Neural cell (in vitro differentiated cells): ENCODE measurements at regions not wholly inside any gene's neighbourhood (a gene's known extent, or its start where the extent isn't known, plus 50 kb on each side); places are given as distances from the start of the nearest gene placed in this dataset.

Source experiments
- H2AFZ ChIP-seq: fragments of 200-600, 300-800 bp; sonication (generic), shearing (Covaris generic); 2 replicates; pipeline ENCODE4 v1.6.0; 2014; ENCODE audit warnings: low read depth, mild to moderate bottlenecking, antibody characterized with exemption, low read length, moderate library complexity
- H3F3A ChIP-seq: fragments of 200-600 bp; shearing (Covaris generic); 2 replicates; pipeline ENCODE4 v1.6.1; 2016; ENCODE audit warnings: mild to moderate bottlenecking, moderate library complexity, mixed read lengths, antibody characterized with exemption, low read length; ENCODE audit not compliant: insufficient read depth, poor library complexity, severe bottlenecking
- H3K27ac ChIP-seq: fragments of 200-600, 300-800 bp; sonication (generic), shearing (Covaris generic); 2 replicates; pipeline ENCODE4 v1.5.1; 2014; ENCODE audit warnings: mild to moderate bottlenecking, low read length, moderate library complexity
- H3K27me3 ChIP-seq: fragments of 300-800, 200-600 bp; sonication (generic), shearing (Covaris generic); 2 replicates; pipeline ENCODE4 v1.6.0; 2014; ENCODE audit warnings: mild to moderate bottlenecking, low read depth, low read length, moderate library complexity; ENCODE audit not compliant: insufficient read depth
- H3K36me3 ChIP-seq: fragments of 300-800, 200-600 bp; sonication (generic), shearing (Covaris generic); 2 replicates; pipeline ENCODE4 v1.5.1; 2014; ENCODE audit warnings: mild to moderate bottlenecking, antibody characterized with exemption, low read length, moderate library complexity; ENCODE audit not compliant: insufficient read depth
- H3K4me2 ChIP-seq: fragments of 300-800, 200-600 bp; sonication (generic), shearing (Covaris generic); 2 replicates; pipeline ENCODE4 v1.6.0; 2014; ENCODE audit warnings: mild to moderate bottlenecking, low read length
- H3K4me3 ChIP-seq: fragments of 300-800, 200-600 bp; sonication (generic), shearing (Covaris generic); 2 replicates; pipeline ENCODE4 v1.5.1; 2014; ENCODE audit warnings: mild to moderate bottlenecking, low read length, moderate library complexity
- H3K79me2 ChIP-seq: fragments of 200-600 bp; shearing (Covaris generic); replicated peaks from 2 replicates; pipeline ENCODE4 v1.6.0; 2014; ENCODE audit warnings: mild to moderate bottlenecking, low read length, moderate library complexity; ENCODE audit not compliant: insufficient read depth
- H3K9ac ChIP-seq: fragments of 300-800, 200-600 bp; sonication (generic), shearing (Covaris generic); 2 replicates; pipeline ENCODE4 v1.6.1; 2016; ENCODE audit warnings: mild to moderate bottlenecking, low read length, mixed read lengths
- H3K9me2 ChIP-seq: fragments of 200-600 bp; shearing (Covaris generic); 2 replicates; pipeline ENCODE4 v1.6.1; 2016; ENCODE audit warnings: mild to moderate bottlenecking, low read length, mixed read lengths; ENCODE audit not compliant: insufficient read depth
- H3K9me3 ChIP-seq: fragments of 200-600, 300-800 bp; sonication (generic), shearing (Covaris generic); 2 replicates; pipeline ENCODE4 v1.6.1; 2016; ENCODE audit warnings: mild to moderate bottlenecking, mixed run types, low read length, moderate library complexity, mixed read lengths
- H4K20me1 ChIP-seq: fragments of 200-600 bp; shearing (Covaris generic); 2 replicates; pipeline ENCODE4 v1.6.1; 2016; ENCODE audit warnings: mild to moderate bottlenecking, mixed run types; ENCODE audit not compliant: insufficient read depth
- EP300 ChIP-seq: fragments of 450-650 bp; conservative IDR thresholded peaks from 2 replicates; pipeline ENCODE4 v1.6.1; 2014; ENCODE audit warnings: antibody characterized with exemption, mild to moderate bottlenecking, moderate library complexity; ENCODE audit not compliant: poor library complexity, severe bottlenecking
- EZH2 ChIP-seq: fragments of 200-600, 300-800 bp; shearing (Covaris generic), sonication (generic); IDR thresholded peaks from 2 replicates; pipeline ENCODE4 v1.6.1; 2014; ENCODE audit warnings: antibody characterized with exemption, low read length, borderline replicate concordance, mild to moderate bottlenecking; ENCODE audit not compliant: insufficient read depth, poor library complexity, severe bottlenecking
- MXI1 ChIP-seq: fragments of 450-650 bp; conservative IDR thresholded peaks from 2 replicates; pipeline ENCODE4 v1.6.1; 2014; ENCODE audit warnings: antibody characterized with exemption, mild to moderate bottlenecking; ENCODE audit not compliant: poor library complexity, severe bottlenecking
- POLR2AphosphoS5 ChIP-seq: IDR thresholded peaks from 2 replicates; pipeline ENCODE4 v1.6.1; 2012
- RAD21 ChIP-seq: fragments of 450-650 bp; conservative IDR thresholded peaks from 2 replicates; pipeline ENCODE4 v1.6.1; 2014; ENCODE audit warnings: antibody characterized with exemption, mild to moderate bottlenecking, moderate library complexity
- SMC3 ChIP-seq: fragments of 450-650 bp; conservative IDR thresholded peaks from 2 replicates; pipeline ENCODE4 v1.6.1; 2014; ENCODE audit warnings: antibody characterized with exemption, mild to moderate bottlenecking, moderate library complexity; ENCODE audit not compliant: poor library complexity
- TAF1 ChIP-seq: IDR thresholded peaks from 2 replicates; pipeline ENCODE4 v1.6.1; 2012; ENCODE audit warnings: low read depth
- TF ChIP-seq, protein P1 (sequence below): fragments of 450-650 bp; IDR thresholded peaks from 2 replicates; pipeline ENCODE4 v1.5.1; 2014; ENCODE audit warnings: antibody characterized with exemption, mild to moderate bottlenecking, moderate library complexity; ENCODE audit not compliant: poor library complexity, severe bottlenecking
- TF ChIP-seq, protein P2 (sequence below): IDR thresholded peaks from 2 replicates; pipeline ENCODE4 v1.6.1; 2012; ENCODE audit warnings: borderline replicate concordance

DNA sequence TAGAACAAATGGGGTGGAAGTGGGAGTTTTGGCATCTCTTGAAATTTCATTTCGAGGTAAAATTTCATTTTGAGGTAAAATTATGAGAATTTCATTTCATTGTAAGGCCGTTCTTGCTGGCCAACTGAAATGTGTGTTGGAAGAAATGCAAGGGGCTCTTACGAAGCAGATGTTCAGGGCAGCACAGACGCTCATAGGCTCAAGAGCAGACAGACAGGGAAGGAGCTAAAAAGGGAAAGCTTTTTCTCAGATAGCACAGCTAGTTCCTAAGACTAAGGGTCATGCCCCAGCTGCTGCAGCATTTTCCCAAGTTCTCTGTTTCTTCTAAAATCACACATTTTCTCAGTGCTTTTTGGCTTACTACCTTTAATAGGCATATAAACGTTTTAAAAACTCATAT lies 65.1 kb upstream of the SFMBT2 start:
- no peaks in the 10 kb centered on the region for H3K27me3 ChIP-seq
- H3K4me2 ChIP-seq, result no peak overlapping the region
- no peak overlapping the region for H3K4me3 ChIP-seq
- H3K79me2 ChIP-seq, result no peaks in the 10 kb centered on the region
- no peak overlapping the region for H3K27ac ChIP-seq
- H3K9ac ChIP-seq, result no peak overlapping the region
- no peaks in the 10 kb centered on the region for H3F3A ChIP-seq
- no peaks in the 10 kb centered on the region for H3K36me3 ChIP-seq
- no peaks in the 10 kb centered on the region for H3K9me2 ChIP-seq
- TF ChIP-seq, protein P1, sequence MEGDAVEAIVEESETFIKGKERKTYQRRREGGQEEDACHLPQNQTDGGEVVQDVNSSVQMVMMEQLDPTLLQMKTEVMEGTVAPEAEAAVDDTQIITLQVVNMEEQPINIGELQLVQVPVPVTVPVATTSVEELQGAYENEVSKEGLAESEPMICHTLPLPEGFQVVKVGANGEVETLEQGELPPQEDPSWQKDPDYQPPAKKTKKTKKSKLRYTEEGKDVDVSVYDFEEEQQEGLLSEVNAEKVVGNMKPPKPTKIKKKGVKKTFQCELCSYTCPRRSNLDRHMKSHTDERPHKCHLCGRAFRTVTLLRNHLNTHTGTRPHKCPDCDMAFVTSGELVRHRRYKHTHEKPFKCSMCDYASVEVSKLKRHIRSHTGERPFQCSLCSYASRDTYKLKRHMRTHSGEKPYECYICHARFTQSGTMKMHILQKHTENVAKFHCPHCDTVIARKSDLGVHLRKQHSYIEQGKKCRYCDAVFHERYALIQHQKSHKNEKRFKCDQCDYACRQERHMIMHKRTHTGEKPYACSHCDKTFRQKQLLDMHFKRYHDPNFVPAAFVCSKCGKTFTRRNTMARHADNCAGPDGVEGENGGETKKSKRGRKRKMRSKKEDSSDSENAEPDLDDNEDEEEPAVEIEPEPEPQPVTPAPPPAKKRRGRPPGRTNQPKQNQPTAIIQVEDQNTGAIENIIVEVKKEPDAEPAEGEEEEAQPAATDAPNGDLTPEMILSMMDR, result no peak
- no peaks in the 10 kb centered on the region for H3K9me3 ChIP-seq
- H2AFZ ChIP-seq, result no peak overlapping the region
- no peaks in the 10 kb centered on the region for H4K20me1 ChIP-seq

DNA sequence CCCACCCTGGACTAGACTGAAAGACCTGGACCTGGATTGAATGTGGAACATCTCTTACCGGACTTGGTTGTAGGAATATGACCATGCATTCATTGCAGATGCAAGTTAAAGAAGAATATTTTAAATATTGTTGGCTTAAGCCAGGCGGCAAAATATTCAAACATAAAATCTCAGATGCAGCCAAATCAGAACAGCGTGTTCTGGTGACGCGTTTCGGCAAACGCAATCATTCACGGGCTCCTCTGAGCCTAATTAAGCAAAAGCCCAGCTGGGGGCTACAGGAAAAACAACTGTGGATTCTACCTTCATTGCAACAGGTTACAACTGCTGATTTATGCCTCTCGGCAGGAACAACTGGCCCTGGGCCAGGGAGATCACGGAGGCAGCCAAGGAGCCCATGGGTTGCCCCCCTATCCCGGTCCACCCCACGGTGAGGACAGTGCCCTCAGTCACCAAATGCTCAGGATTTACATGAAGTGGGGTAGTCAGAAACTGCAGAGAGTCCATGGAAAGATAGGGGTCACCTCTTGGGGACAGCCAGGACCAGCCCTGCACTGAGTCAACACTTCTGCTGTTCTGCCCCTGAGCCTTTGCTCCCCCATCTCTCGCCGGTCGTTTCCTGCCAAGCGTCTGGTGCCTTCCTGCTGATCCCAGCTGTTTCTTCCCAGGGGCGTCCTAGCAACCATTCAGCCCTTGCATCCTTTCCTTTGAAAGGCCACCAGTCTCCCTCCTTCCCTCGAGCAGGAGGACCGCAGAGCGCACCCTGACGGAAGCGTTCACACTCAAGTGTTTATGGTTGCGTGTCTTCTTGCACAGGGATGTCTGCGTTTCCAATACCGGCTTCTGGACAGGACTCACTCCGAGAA lies 64.4 kb upstream of the SFMBT2 start:
- no peak overlapping the region for H3K9ac ChIP-seq
- H3K4me2 ChIP-seq, result no peak overlapping the region
- no peaks in the 10 kb centered on the region for H3F3A ChIP-seq
- H3K9me3 ChIP-seq, result no peaks in the 10 kb centered on the region
- TF ChIP-seq, protein P2, sequence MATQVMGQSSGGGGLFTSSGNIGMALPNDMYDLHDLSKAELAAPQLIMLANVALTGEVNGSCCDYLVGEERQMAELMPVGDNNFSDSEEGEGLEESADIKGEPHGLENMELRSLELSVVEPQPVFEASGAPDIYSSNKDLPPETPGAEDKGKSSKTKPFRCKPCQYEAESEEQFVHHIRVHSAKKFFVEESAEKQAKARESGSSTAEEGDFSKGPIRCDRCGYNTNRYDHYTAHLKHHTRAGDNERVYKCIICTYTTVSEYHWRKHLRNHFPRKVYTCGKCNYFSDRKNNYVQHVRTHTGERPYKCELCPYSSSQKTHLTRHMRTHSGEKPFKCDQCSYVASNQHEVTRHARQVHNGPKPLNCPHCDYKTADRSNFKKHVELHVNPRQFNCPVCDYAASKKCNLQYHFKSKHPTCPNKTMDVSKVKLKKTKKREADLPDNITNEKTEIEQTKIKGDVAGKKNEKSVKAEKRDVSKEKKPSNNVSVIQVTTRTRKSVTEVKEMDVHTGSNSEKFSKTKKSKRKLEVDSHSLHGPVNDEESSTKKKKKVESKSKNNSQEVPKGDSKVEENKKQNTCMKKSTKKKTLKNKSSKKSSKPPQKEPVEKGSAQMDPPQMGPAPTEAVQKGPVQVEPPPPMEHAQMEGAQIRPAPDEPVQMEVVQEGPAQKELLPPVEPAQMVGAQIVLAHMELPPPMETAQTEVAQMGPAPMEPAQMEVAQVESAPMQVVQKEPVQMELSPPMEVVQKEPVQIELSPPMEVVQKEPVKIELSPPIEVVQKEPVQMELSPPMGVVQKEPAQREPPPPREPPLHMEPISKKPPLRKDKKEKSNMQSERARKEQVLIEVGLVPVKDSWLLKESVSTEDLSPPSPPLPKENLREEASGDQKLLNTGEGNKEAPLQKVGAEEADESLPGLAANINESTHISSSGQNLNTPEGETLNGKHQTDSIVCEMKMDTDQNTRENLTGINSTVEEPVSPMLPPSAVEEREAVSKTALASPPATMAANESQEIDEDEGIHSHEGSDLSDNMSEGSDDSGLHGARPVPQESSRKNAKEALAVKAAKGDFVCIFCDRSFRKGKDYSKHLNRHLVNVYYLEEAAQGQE, result no peak
- TF ChIP-seq EP300 (no peak), POLR2AphosphoS5 (no peak), RAD21 (no peak), SMC3 (no peak), TAF1 (no peak), EZH2 (no peak), MXI1 (no peak)
- TF ChIP-seq, protein P1, result no peak
- H4K20me1 ChIP-seq, result no peaks in the 10 kb centered on the region
- H2AFZ ChIP-seq, result no peak overlapping the region
- H3K36me3 ChIP-seq, result no peaks in the 10 kb centered on the region
- H3K79me2 ChIP-seq, result no peaks in the 10 kb centered on the region
- H3K27ac ChIP-seq, result no peak overlapping the region
- H3K9me2 ChIP-seq, result no peaks in the 10 kb centered on the region
- no peaks in the 10 kb centered on the region for H3K27me3 ChIP-seq
- H3K4me3 ChIP-seq, result no peak overlapping the region
